ENCODE measurements at regions not wholly inside any gene's neighbourhood (a gene's known extent, or its start where the extent isn't known, plus 50 kb on each side); places are given as distances from the start of the nearest gene placed in this dataset.

DNA sequence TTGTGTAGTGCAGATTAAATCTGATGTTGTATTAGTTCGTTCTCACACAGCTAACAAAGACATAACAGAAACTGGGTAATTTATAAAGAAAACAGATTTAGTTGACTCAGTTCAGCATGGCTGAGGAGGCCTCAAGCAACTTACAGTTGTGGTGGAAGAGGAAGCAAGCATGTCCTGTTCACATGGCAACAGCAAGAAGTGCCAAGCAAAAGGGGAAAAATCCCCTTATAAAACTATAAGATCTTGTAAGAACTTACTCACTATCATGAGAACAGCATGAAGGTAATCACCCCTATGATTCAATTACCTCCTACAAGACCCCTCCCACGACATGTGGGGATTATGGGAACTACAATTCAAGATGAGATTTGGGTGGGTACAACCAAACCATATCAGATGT lies 238.6 kb upstream of the PRR16 start:
- intact Hi-C loops (cut with DNase I) = no loop called here
- TF ChIP-seq, protein P1, sequence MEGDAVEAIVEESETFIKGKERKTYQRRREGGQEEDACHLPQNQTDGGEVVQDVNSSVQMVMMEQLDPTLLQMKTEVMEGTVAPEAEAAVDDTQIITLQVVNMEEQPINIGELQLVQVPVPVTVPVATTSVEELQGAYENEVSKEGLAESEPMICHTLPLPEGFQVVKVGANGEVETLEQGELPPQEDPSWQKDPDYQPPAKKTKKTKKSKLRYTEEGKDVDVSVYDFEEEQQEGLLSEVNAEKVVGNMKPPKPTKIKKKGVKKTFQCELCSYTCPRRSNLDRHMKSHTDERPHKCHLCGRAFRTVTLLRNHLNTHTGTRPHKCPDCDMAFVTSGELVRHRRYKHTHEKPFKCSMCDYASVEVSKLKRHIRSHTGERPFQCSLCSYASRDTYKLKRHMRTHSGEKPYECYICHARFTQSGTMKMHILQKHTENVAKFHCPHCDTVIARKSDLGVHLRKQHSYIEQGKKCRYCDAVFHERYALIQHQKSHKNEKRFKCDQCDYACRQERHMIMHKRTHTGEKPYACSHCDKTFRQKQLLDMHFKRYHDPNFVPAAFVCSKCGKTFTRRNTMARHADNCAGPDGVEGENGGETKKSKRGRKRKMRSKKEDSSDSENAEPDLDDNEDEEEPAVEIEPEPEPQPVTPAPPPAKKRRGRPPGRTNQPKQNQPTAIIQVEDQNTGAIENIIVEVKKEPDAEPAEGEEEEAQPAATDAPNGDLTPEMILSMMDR (IDR thresholded peaks at IDR 0.05) = no peak
- no peaks in the 10 kb centered on the region for H3K27me3 ChIP-seq
- H3K27ac ChIP-seq = no peak overlapping the region
- DNase-seq = no peak
- H3K36me3 ChIP-seq = no peaks in the 10 kb centered on the region
- no peaks in the 10 kb centered on the region for H3K9me3 ChIP-seq
- no peaks in the 10 kb centered on the region for H3K4me1 ChIP-seq
- H3K9ac ChIP-seq (ENCODE audit: low read depth in 2 of 2, low read length in 2 of 2) = no peak overlapping the region
- H3K4me3 ChIP-seq = no peak overlapping the region

DNA sequence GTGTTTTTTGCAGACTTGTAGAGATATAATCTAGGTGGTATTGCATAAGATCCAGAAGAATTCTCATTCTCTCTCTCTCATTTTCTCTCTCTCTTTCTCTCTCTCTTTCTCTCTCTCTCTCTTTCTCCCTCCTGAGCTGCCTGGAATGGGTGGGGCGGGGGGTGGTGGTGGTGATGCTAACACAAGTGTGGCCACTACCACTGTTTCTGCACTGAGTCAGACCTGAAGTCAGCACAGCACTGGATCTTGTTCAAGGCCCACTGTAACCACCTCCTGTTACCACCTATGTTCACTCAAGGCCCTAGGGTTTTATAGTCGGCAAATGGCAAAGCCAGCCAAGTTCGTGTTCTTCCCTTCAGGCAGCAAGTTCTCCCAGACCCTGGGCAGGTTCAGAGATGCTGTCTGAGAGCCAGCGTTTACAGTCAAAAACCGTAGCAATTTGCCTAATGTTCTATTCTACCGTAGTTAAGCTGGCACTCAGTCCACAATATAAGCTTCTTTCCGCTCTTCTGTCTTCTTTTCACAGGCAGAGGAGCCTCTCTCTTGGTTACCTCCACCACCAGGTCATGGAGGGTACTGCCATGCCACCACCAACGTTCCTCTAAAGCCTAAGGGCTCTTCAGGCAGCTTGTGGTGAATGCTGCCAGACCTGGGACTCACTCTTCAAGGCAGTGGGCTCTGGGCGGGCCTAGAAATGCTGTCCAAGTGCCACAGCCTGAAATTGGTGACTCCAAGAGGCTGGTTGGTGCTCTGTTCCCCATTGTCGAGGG lies 235.7 kb upstream of the PRR16 start:
- Histone ChIP-seq H3K9me3 (no peaks in the 10 kb centered on the region), H3K36me3 (no peaks in the 10 kb centered on the region), H3K9ac (ENCODE audit: low read depth in 2 of 2, low read length in 2 of 2) (no peak overlapping the region), H3K4me3 (no peak overlapping the region), H3K4me1 (no peaks in the 10 kb centered on the region), H3K27ac (no peak overlapping the region), H3K27me3 (no peaks in the 10 kb centered on the region)
- no peak for DNase-seq
- TF ChIP-seq, protein P1 (IDR thresholded peaks at IDR 0.05) = no peak
- intact Hi-C loops (cut with DNase I) = no loop called here

GRCh38 chr5:120229036-120229435 lies 235.1 kb upstream of the PRR16 start:
- TF ChIP-seq, protein P1 (IDR thresholded peaks at IDR 0.05) = no peak
- Histone ChIP-seq H3K36me3 (no peaks in the 10 kb centered on the region), H3K4me3 (no peak overlapping the region), H3K9me3 (no peaks in the 10 kb centered on the region), H3K27ac (no peak overlapping the region), H3K27me3 (no peaks in the 10 kb centered on the region), H3K4me1 (no peaks in the 10 kb centered on the region), H3K9ac (ENCODE audit: low read depth in 2 of 2, low read length in 2 of 2) (no peak overlapping the region)
- no peak for DNase-seq
- intact Hi-C loops (cut with DNase I) = no loop called here

DNA sequence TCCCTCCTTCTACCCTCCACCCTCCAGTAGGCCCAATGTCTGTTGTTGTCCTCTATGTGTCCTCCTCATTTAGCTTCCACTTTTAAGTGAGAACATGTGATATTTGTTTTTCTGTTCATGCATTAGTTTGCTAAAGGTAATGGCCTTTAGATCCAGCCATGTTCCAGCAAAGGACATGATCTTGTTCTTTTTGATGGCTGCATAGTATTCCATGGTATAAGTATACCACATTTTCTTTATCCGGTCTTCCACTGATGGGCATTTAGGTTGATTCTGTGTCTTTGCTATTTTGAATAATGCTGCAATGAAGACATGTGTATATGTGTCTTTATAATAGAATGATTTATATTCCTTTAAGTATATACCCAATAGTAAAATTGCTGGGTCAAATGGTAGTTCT lies 232.5 kb upstream of the PRR16 start:
- no peaks in the 10 kb centered on the region for H3K36me3 ChIP-seq
- no peaks in the 10 kb centered on the region for H3K9me3 ChIP-seq
- H3K27ac ChIP-seq = no peak overlapping the region
- no peak overlapping the region for H3K9ac ChIP-seq (ENCODE audit: low read depth in 2 of 2, low read length in 2 of 2)
- H3K27me3 ChIP-seq = no peaks in the 10 kb centered on the region
- intact Hi-C loops (cut with DNase I) = no loop called here
- no peak for DNase-seq
- TF ChIP-seq, protein P1 (IDR thresholded peaks at IDR 0.05) = no peak
- no peaks in the 10 kb centered on the region for H3K4me1 ChIP-seq
- no peak overlapping the region for H3K4me3 ChIP-seq

DNA sequence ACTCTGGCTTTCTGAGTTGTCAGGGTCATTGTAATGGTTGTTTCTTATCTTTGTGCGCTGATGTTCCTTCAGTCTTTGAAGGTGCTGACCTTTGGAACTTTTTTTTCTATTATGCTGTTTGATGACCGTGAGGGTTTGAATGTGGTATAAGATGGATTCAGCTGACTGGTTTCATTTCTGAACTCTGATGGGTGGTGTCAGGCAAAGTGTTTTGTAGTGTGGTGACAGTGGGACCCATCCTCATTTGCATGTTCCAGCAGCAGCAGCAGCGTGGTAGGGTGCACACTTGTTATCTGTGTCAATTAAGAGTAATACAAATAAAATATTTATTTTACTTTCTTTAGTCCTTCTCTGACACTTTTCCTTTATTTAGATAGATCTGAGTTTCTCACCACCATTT lies 227.7 kb upstream of the PRR16 start:
- no peak overlapping the region for H3K9ac ChIP-seq (ENCODE audit: low read depth in 2 of 2, low read length in 2 of 2)
- no peaks in the 10 kb centered on the region for H3K36me3 ChIP-seq
- no peaks in the 10 kb centered on the region for H3K4me1 ChIP-seq
- no peak overlapping the region for H3K27ac ChIP-seq
- H3K27me3 ChIP-seq = no peaks in the 10 kb centered on the region
- H3K4me3 ChIP-seq = no peak overlapping the region
- intact Hi-C loops (cut with DNase I) = no loop called here
- TF ChIP-seq, protein P1 (IDR thresholded peaks at IDR 0.05) = no peak
- no peak for DNase-seq
- H3K9me3 ChIP-seq = no peaks in the 10 kb centered on the region

Data from colonic mucosa (tissue), 4 donors.